Neural cell (in vitro differentiated cells): ENCODE measurements at regions not wholly inside any gene's neighbourhood (a gene's known extent, or its start where the extent isn't known, plus 50 kb on each side); places are given as distances from the start of the nearest gene placed in this dataset.

Experiments
- H2AFZ ChIP-seq: fragments of 200-600, 300-800 bp; sonication (generic), shearing (Covaris generic); 2 replicates; pipeline ENCODE4 v1.6.0; 2014; ENCODE audit warnings: low read depth, mild to moderate bottlenecking, antibody characterized with exemption, low read length, moderate library complexity
- H3F3A ChIP-seq: fragments of 200-600 bp; shearing (Covaris generic); 2 replicates; pipeline ENCODE4 v1.6.1; 2016; ENCODE audit warnings: mild to moderate bottlenecking, moderate library complexity, mixed read lengths, antibody characterized with exemption, low read length; ENCODE audit not compliant: insufficient read depth, poor library complexity, severe bottlenecking
- H3K27ac ChIP-seq: fragments of 200-600, 300-800 bp; sonication (generic), shearing (Covaris generic); 2 replicates; pipeline ENCODE4 v1.5.1; 2014; ENCODE audit warnings: mild to moderate bottlenecking, low read length, moderate library complexity
- H3K27me3 ChIP-seq: fragments of 300-800, 200-600 bp; sonication (generic), shearing (Covaris generic); 2 replicates; pipeline ENCODE4 v1.6.0; 2014; ENCODE audit warnings: mild to moderate bottlenecking, low read depth, low read length, moderate library complexity; ENCODE audit not compliant: insufficient read depth
- H3K36me3 ChIP-seq: fragments of 300-800, 200-600 bp; sonication (generic), shearing (Covaris generic); 2 replicates; pipeline ENCODE4 v1.5.1; 2014; ENCODE audit warnings: mild to moderate bottlenecking, antibody characterized with exemption, low read length, moderate library complexity; ENCODE audit not compliant: insufficient read depth
- H3K4me2 ChIP-seq: fragments of 300-800, 200-600 bp; sonication (generic), shearing (Covaris generic); 2 replicates; pipeline ENCODE4 v1.6.0; 2014; ENCODE audit warnings: mild to moderate bottlenecking, low read length
- H3K4me3 ChIP-seq: fragments of 300-800, 200-600 bp; sonication (generic), shearing (Covaris generic); 2 replicates; pipeline ENCODE4 v1.5.1; 2014; ENCODE audit warnings: mild to moderate bottlenecking, low read length, moderate library complexity
- H3K79me2 ChIP-seq: fragments of 200-600 bp; shearing (Covaris generic); replicated peaks from 2 replicates; pipeline ENCODE4 v1.6.0; 2014; ENCODE audit warnings: mild to moderate bottlenecking, low read length, moderate library complexity; ENCODE audit not compliant: insufficient read depth
- H3K9ac ChIP-seq: fragments of 300-800, 200-600 bp; sonication (generic), shearing (Covaris generic); 2 replicates; pipeline ENCODE4 v1.6.1; 2016; ENCODE audit warnings: mild to moderate bottlenecking, low read length, mixed read lengths
- H3K9me2 ChIP-seq: fragments of 200-600 bp; shearing (Covaris generic); 2 replicates; pipeline ENCODE4 v1.6.1; 2016; ENCODE audit warnings: mild to moderate bottlenecking, low read length, mixed read lengths; ENCODE audit not compliant: insufficient read depth
- H3K9me3 ChIP-seq: fragments of 200-600, 300-800 bp; sonication (generic), shearing (Covaris generic); 2 replicates; pipeline ENCODE4 v1.6.1; 2016; ENCODE audit warnings: mild to moderate bottlenecking, mixed run types, low read length, moderate library complexity, mixed read lengths
- H4K20me1 ChIP-seq: fragments of 200-600 bp; shearing (Covaris generic); 2 replicates; pipeline ENCODE4 v1.6.1; 2016; ENCODE audit warnings: mild to moderate bottlenecking, mixed run types; ENCODE audit not compliant: insufficient read depth
- EP300 ChIP-seq: fragments of 450-650 bp; conservative IDR thresholded peaks from 2 replicates; pipeline ENCODE4 v1.6.1; 2014; ENCODE audit warnings: antibody characterized with exemption, mild to moderate bottlenecking, moderate library complexity; ENCODE audit not compliant: poor library complexity, severe bottlenecking
- EZH2 ChIP-seq: fragments of 200-600, 300-800 bp; shearing (Covaris generic), sonication (generic); IDR thresholded peaks from 2 replicates; pipeline ENCODE4 v1.6.1; 2014; ENCODE audit warnings: antibody characterized with exemption, low read length, borderline replicate concordance, mild to moderate bottlenecking; ENCODE audit not compliant: insufficient read depth, poor library complexity, severe bottlenecking
- MXI1 ChIP-seq: fragments of 450-650 bp; conservative IDR thresholded peaks from 2 replicates; pipeline ENCODE4 v1.6.1; 2014; ENCODE audit warnings: antibody characterized with exemption, mild to moderate bottlenecking; ENCODE audit not compliant: poor library complexity, severe bottlenecking
- POLR2AphosphoS5 ChIP-seq: IDR thresholded peaks from 2 replicates; pipeline ENCODE4 v1.6.1; 2012
- RAD21 ChIP-seq: fragments of 450-650 bp; conservative IDR thresholded peaks from 2 replicates; pipeline ENCODE4 v1.6.1; 2014; ENCODE audit warnings: antibody characterized with exemption, mild to moderate bottlenecking, moderate library complexity
- SMC3 ChIP-seq: fragments of 450-650 bp; conservative IDR thresholded peaks from 2 replicates; pipeline ENCODE4 v1.6.1; 2014; ENCODE audit warnings: antibody characterized with exemption, mild to moderate bottlenecking, moderate library complexity; ENCODE audit not compliant: poor library complexity
- TAF1 ChIP-seq: IDR thresholded peaks from 2 replicates; pipeline ENCODE4 v1.6.1; 2012; ENCODE audit warnings: low read depth
- TF ChIP-seq, protein P1 (sequence below): IDR thresholded peaks from 2 replicates; pipeline ENCODE4 v1.6.1; 2012; ENCODE audit warnings: borderline replicate concordance
- TF ChIP-seq, protein P2 (sequence below): fragments of 450-650 bp; IDR thresholded peaks from 2 replicates; pipeline ENCODE4 v1.5.1; 2014; ENCODE audit warnings: antibody characterized with exemption, mild to moderate bottlenecking, moderate library complexity; ENCODE audit not compliant: poor library complexity, severe bottlenecking

GRCh38 chr13:95457294-95457693 is 95.2 kb upstream of the CLDN10 start:
- H3K36me3 ChIP-seq: no peaks in the 10 kb centered on the region
- no peaks in the 10 kb centered on the region for H3K27me3 ChIP-seq
- H3K4me3 ChIP-seq: no peak overlapping the region
- H3K9me2 ChIP-seq: no peaks in the 10 kb centered on the region
- H3K9me3 ChIP-seq: peaks cover 6% of the 10 kb centered on the region
- no peak overlapping the region for H3K9ac ChIP-seq
- no peaks in the 10 kb centered on the region for H3F3A ChIP-seq
- H4K20me1 ChIP-seq: no peaks in the 10 kb centered on the region
- no peak overlapping the region for H2AFZ ChIP-seq
- no peak for TF ChIP-seq RAD21
- TF ChIP-seq, protein P1, sequence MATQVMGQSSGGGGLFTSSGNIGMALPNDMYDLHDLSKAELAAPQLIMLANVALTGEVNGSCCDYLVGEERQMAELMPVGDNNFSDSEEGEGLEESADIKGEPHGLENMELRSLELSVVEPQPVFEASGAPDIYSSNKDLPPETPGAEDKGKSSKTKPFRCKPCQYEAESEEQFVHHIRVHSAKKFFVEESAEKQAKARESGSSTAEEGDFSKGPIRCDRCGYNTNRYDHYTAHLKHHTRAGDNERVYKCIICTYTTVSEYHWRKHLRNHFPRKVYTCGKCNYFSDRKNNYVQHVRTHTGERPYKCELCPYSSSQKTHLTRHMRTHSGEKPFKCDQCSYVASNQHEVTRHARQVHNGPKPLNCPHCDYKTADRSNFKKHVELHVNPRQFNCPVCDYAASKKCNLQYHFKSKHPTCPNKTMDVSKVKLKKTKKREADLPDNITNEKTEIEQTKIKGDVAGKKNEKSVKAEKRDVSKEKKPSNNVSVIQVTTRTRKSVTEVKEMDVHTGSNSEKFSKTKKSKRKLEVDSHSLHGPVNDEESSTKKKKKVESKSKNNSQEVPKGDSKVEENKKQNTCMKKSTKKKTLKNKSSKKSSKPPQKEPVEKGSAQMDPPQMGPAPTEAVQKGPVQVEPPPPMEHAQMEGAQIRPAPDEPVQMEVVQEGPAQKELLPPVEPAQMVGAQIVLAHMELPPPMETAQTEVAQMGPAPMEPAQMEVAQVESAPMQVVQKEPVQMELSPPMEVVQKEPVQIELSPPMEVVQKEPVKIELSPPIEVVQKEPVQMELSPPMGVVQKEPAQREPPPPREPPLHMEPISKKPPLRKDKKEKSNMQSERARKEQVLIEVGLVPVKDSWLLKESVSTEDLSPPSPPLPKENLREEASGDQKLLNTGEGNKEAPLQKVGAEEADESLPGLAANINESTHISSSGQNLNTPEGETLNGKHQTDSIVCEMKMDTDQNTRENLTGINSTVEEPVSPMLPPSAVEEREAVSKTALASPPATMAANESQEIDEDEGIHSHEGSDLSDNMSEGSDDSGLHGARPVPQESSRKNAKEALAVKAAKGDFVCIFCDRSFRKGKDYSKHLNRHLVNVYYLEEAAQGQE: no peak
- TF ChIP-seq, protein P2, sequence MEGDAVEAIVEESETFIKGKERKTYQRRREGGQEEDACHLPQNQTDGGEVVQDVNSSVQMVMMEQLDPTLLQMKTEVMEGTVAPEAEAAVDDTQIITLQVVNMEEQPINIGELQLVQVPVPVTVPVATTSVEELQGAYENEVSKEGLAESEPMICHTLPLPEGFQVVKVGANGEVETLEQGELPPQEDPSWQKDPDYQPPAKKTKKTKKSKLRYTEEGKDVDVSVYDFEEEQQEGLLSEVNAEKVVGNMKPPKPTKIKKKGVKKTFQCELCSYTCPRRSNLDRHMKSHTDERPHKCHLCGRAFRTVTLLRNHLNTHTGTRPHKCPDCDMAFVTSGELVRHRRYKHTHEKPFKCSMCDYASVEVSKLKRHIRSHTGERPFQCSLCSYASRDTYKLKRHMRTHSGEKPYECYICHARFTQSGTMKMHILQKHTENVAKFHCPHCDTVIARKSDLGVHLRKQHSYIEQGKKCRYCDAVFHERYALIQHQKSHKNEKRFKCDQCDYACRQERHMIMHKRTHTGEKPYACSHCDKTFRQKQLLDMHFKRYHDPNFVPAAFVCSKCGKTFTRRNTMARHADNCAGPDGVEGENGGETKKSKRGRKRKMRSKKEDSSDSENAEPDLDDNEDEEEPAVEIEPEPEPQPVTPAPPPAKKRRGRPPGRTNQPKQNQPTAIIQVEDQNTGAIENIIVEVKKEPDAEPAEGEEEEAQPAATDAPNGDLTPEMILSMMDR: no peak
- no peak for TF ChIP-seq SMC3
- no peak for TF ChIP-seq POLR2AphosphoS5
- no peak for TF ChIP-seq TAF1
- no peak for TF ChIP-seq EZH2
- no peak for TF ChIP-seq MXI1
- no peak for TF ChIP-seq EP300
- no peaks in the 10 kb centered on the region for H3K79me2 ChIP-seq
- no peak overlapping the region for H3K4me2 ChIP-seq
- no peak overlapping the region for H3K27ac ChIP-seq

DNA sequence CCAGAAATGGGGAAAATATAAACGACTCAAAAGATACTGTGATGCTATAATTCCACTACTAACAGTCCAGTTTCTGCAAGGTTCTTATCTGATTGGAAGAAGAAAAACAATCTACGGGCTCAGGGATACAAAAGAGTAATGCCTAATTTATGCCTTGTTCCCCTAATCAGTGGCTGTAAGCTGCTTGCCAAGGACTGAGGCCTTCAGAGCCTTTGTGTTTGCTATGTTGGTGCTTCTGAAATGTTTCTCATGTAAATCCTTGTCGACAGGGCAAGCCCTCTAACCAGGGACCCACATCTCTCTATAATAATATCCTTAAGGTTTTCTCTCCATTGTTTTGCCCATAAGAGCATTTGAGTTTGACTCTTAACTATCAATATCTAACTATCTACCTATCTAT is 89.7 kb upstream of the CLDN10 start:
- Histone ChIP-seq H3K27ac (no peak overlapping the region), H3K36me3 (no peaks in the 10 kb centered on the region), H3K9me3 (peaks cover 6% of the 10 kb centered on the region), H3K4me3 (no peak overlapping the region), H3F3A (no peaks in the 10 kb centered on the region), H2AFZ (no peak overlapping the region), H3K79me2 (no peaks in the 10 kb centered on the region), H4K20me1 (no peaks in the 10 kb centered on the region), H3K4me2 (no peak overlapping the region), H3K9ac (no peak overlapping the region), H3K27me3 (no peaks in the 10 kb centered on the region), H3K9me2 (no peaks in the 10 kb centered on the region)
- no peak for TF ChIP-seq TAF1
- no peak for TF ChIP-seq SMC3
- TF ChIP-seq EP300: no peak
- TF ChIP-seq MXI1: no peak
- TF ChIP-seq EZH2: no peak
- TF ChIP-seq, protein P2: no peak
- TF ChIP-seq POLR2AphosphoS5: no peak
- TF ChIP-seq, protein P1: no peak
- no peak for TF ChIP-seq RAD21
